ENCODE measurements at regions not wholly inside any gene's neighbourhood (a gene's known extent, or its start where the extent isn't known, plus 50 kb on each side); places are given as distances from the start of the nearest gene placed in this dataset.

GRCh38 chr14:104267895-104268294 is 129.5 kb downstream of the KIF26A start:
- H3K4me1 Mint-ChIP-seq = no peaks in the 10 kb centered on the region
- no peaks in the 10 kb centered on the region for H3K36me3 Mint-ChIP-seq
- peak overlapping the region in 1 of 2 donors; percentile 55 for H3K4me3 Mint-ChIP-seq
- H3K27me3 Mint-ChIP-seq (ENCODE audit: low read depth in 3 of 3) = peaks cover 2 to 6% (median 4%) of the 10 kb centered on the region in 3 donors
- H3K4me3 ChIP-seq (replicated peaks in 1 of 3; ENCODE audit: low read depth in 2 of 3, low read length in 3 of 3) = no peak overlapping the region
- H3K27me3 ChIP-seq (ENCODE audit: control insufficient read depth in 2 of 2, insufficient read depth in 2 of 2, low read length in 2 of 2) = no peaks in the 10 kb centered on the region
- no peak overlapping the region for H3K4me2 ChIP-seq (replicated peaks; ENCODE audit: extremely low read depth, low read length, poor library complexity, severe bottlenecking)
- no peak overlapping the region for H2AFZ ChIP-seq (ENCODE audit: insufficient read depth, low read depth, low read length, poor library complexity, severe bottlenecking)
- peaks cover 0 to 6% (median 0%) of the 10 kb centered on the region in 7 donors for H3K9me3 Mint-ChIP-seq
- TF ChIP-seq, protein P1, sequence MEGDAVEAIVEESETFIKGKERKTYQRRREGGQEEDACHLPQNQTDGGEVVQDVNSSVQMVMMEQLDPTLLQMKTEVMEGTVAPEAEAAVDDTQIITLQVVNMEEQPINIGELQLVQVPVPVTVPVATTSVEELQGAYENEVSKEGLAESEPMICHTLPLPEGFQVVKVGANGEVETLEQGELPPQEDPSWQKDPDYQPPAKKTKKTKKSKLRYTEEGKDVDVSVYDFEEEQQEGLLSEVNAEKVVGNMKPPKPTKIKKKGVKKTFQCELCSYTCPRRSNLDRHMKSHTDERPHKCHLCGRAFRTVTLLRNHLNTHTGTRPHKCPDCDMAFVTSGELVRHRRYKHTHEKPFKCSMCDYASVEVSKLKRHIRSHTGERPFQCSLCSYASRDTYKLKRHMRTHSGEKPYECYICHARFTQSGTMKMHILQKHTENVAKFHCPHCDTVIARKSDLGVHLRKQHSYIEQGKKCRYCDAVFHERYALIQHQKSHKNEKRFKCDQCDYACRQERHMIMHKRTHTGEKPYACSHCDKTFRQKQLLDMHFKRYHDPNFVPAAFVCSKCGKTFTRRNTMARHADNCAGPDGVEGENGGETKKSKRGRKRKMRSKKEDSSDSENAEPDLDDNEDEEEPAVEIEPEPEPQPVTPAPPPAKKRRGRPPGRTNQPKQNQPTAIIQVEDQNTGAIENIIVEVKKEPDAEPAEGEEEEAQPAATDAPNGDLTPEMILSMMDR (IDR thresholded peaks at IDR 0.05) = no peak
- WGBS (ENCODE audit: insufficient coverage) = 25% methylated on average over 18 of the region's 18 CpGs
- H3K36me3 ChIP-seq (replicated peaks in 1 of 2; ENCODE audit: control insufficient read depth in 1 of 2, insufficient read depth in 2 of 2, low read length in 2 of 2) = no peaks in the 10 kb centered on the region
- H3K4me1 ChIP-seq (ENCODE audit: control insufficient read depth in 1 of 2, insufficient read depth in 2 of 2, low read length in 2 of 2) = no peaks in the 10 kb centered on the region
- H4K20me1 ChIP-seq (ENCODE audit: insufficient read depth, low read length) = no peaks in the 10 kb centered on the region
- no peak overlapping the region for H3K27ac ChIP-seq (ENCODE audit: low read depth in 1 of 2, low read length in 2 of 2)
- no peak overlapping the region for H3K27ac Mint-ChIP-seq
- intact Hi-C loops (cut with micrococcal nuclease) = no loop called here
- H3K79me2 ChIP-seq (ENCODE audit: insufficient read depth, low read length) = no peaks in the 10 kb centered on the region
- no peak for DNase-seq
- no peak overlapping the region for H3K9ac ChIP-seq (ENCODE audit: insufficient read depth, low read length, poor library complexity, severe bottlenecking)
- no peaks in the 10 kb centered on the region for H3K9me3 ChIP-seq (replicated peaks in 1 of 2; ENCODE audit: control insufficient read depth in 1 of 2, insufficient read depth in 1 of 2, low read length in 2 of 2)

DNA sequence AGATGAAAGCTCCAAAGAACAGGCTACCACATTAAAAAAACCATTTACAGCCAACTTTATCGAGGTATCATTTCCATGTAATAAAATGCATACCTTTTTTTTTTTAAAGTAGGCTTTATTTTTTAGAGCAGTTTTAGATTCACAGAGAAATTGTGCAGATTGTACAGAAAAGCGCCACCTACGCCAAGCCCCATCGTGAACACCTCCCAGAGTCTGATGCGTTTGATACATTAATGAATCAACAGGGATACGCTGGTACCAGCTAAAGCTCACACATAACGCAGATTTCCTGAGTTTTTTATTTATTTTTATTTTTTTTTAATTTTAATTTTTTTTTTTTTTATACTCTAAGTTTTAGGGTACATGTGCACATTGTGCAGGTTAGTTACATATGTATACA is 129.9 kb downstream of the KIF26A start:
- no CpG with 5 or more reads among the region's 7 CpGs for WGBS (ENCODE audit: insufficient coverage)
- Histone ChIP-seq H2AFZ (ENCODE audit: insufficient read depth, low read depth, low read length, poor library complexity, severe bottlenecking) (no peak overlapping the region), H3K36me3 (replicated peaks in 1 of 2; ENCODE audit: control insufficient read depth in 1 of 2, insufficient read depth in 2 of 2, low read length in 2 of 2) (no peaks in the 10 kb centered on the region), H3K27ac (ENCODE audit: low read depth in 1 of 2, low read length in 2 of 2) (no peak overlapping the region), H3K27me3 (ENCODE audit: control insufficient read depth in 2 of 2, insufficient read depth in 2 of 2, low read length in 2 of 2) (no peaks in the 10 kb centered on the region), H3K9me3 (replicated peaks in 1 of 2; ENCODE audit: control insufficient read depth in 1 of 2, insufficient read depth in 1 of 2, low read length in 2 of 2) (no peaks in the 10 kb centered on the region), H3K9ac (ENCODE audit: insufficient read depth, low read length, poor library complexity, severe bottlenecking) (no peak overlapping the region), H3K4me3 (replicated peaks in 1 of 3; ENCODE audit: low read depth in 2 of 3, low read length in 3 of 3) (no peak overlapping the region), H3K79me2 (ENCODE audit: insufficient read depth, low read length) (no peaks in the 10 kb centered on the region), H4K20me1 (ENCODE audit: insufficient read depth, low read length) (no peaks in the 10 kb centered on the region), H3K4me1 (ENCODE audit: control insufficient read depth in 1 of 2, insufficient read depth in 2 of 2, low read length in 2 of 2) (no peaks in the 10 kb centered on the region), H3K4me2 (replicated peaks; ENCODE audit: extremely low read depth, low read length, poor library complexity, severe bottlenecking) (no peak overlapping the region)
- TF ChIP-seq, protein P1 (IDR thresholded peaks at IDR 0.05) = no peak
- Mint-ChIP-seq H3K9me3 (peaks cover 0 to 6% (median 0%) of the 10 kb centered on the region in 7 donors), H3K27me3 (ENCODE audit: low read depth in 3 of 3) (peaks cover 2 to 6% (median 4%) of the 10 kb centered on the region in 3 donors), H3K4me3 (no peak overlapping the region), H3K36me3 (no peaks in the 10 kb centered on the region), H3K27ac (no peak overlapping the region), H3K4me1 (no peaks in the 10 kb centered on the region)
- no peak for DNase-seq
- intact Hi-C loops (cut with micrococcal nuclease) = no loop called here

All from CD14-positive monocyte (primary cell).